Bronchial epithelial cell (primary cell): ENCODE measurements at regions not wholly inside any gene's neighbourhood (a gene's known extent, or its start where the extent isn't known, plus 50 kb on each side); places are given as distances from the start of the nearest gene placed in this dataset.

Source experiments
- DNase-seq: peaks from one replicate; pipeline ENCODE4 v3.0.0-alpha.2; 2010; ENCODE audit warnings: low read depth
- FAIRE-seq: peaks from 2 replicates; lab custom pipeline; 2011; peaks lifted over from hg19 to GRCh38; lab: Jason Lieb, UNC
- H3K27me3 ChIP-seq: 2 replicates; pipeline ENCODE4 v1.5.1; 2011; ENCODE audit warnings: low read length; ENCODE audit not compliant: control insufficient read depth, insufficient read depth
- H3K36me3 ChIP-seq: 2 replicates; pipeline ENCODE4 v1.5.1; 2011; ENCODE audit warnings: low read length; ENCODE audit not compliant: control insufficient read depth, insufficient read depth
- H3K4me3 ChIP-seq: 2 replicates; pipeline ENCODE4 v1.5.1; 2011; ENCODE audit warnings: mild to moderate bottlenecking, low read depth, low read length, control low read depth
- TF ChIP-seq, protein P1 (sequence below): IDR thresholded peaks from 2 replicates; pipeline ENCODE4 v1.5.1; 2011; ENCODE audit warnings: mild to moderate bottlenecking, moderate library complexity, low read length, control low read depth, inconsistent platforms; ENCODE audit not compliant: insufficient read depth, severe bottlenecking

DNA sequence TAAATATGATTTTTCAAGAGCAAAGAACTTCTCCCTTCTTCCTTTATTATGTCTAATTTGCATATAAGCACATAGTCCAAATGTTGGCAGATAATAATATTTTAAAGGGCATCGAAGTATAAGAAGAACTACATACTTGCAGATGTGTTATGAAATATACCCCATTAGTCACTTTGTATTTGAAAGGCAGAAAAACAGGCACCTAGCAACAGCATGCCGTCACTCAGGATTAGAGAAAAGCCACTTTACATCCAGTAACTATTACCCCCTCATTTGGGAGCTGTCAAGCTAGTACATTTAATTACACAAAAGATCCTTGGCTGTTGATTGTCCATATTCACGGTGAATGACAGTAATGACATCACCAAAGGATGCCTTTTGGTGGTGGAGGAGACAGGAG lies 99.3 kb upstream of the ARMC2 start:
- DNase-seq (peak; percentile 50), FAIRE-seq (no peak)
- TF ChIP-seq, protein P1, sequence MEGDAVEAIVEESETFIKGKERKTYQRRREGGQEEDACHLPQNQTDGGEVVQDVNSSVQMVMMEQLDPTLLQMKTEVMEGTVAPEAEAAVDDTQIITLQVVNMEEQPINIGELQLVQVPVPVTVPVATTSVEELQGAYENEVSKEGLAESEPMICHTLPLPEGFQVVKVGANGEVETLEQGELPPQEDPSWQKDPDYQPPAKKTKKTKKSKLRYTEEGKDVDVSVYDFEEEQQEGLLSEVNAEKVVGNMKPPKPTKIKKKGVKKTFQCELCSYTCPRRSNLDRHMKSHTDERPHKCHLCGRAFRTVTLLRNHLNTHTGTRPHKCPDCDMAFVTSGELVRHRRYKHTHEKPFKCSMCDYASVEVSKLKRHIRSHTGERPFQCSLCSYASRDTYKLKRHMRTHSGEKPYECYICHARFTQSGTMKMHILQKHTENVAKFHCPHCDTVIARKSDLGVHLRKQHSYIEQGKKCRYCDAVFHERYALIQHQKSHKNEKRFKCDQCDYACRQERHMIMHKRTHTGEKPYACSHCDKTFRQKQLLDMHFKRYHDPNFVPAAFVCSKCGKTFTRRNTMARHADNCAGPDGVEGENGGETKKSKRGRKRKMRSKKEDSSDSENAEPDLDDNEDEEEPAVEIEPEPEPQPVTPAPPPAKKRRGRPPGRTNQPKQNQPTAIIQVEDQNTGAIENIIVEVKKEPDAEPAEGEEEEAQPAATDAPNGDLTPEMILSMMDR, result no peak

DNA sequence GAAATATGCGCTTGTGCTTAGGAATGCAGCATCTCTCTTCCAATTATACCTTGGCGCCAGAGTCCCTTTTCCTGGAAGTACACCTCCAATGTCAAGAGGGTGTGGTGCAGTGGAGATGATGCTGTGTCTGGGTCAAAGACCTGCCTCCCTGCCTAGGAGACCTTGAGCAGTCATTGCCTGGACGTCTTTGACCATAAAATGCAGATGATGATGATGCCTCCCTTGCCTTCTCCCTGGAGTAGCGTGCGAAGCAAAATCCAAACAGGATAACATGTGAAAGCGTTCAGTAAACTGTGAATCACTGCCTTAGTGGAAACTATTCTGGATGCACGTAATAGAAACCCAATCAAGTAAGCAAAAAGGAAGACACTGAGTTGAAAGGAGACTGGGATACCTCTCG lies 97.4 kb upstream of the ARMC2 start:
- H3K4me3 ChIP-seq, result no peak overlapping the region
- TF ChIP-seq, protein P1, result no peak
- no peak for DNase-seq
- no peaks in the 10 kb centered on the region for H3K27me3 ChIP-seq
- H3K36me3 ChIP-seq, result no peaks in the 10 kb centered on the region
- no peak for FAIRE-seq

More for the DNA sequence above, 99.3 kb upstream of the ARMC2 start:
- no peaks in the 10 kb centered on the region for H3K27me3 ChIP-seq
- no peak overlapping the region for H3K4me3 ChIP-seq
- H3K36me3 ChIP-seq, result no peaks in the 10 kb centered on the region

DNA sequence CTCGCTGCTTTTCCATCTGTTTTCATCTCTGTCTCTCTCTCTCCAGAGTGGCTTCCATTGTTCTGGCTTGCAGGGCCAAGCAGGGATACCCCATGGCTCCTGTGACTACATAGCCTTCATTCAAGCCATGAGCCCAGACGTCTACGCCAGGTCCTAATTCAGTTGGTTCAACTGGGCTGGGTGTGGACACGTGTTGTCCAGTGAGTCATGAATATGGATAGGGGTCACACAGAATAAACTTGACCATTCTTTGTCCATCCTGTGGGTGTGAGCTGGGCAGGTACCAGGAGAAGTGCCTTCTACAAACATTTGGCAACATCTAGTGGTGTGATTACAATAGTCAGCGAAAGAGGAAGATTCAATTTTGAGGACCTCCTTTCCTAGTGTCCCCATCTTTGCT lies 96.9 kb upstream of the ARMC2 start:
- H3K36me3 ChIP-seq, result no peaks in the 10 kb centered on the region
- no peaks in the 10 kb centered on the region for H3K27me3 ChIP-seq
- FAIRE-seq (no peak), DNase-seq (no peak)
- TF ChIP-seq, protein P1, result no peak
- no peak overlapping the region for H3K4me3 ChIP-seq

DNA sequence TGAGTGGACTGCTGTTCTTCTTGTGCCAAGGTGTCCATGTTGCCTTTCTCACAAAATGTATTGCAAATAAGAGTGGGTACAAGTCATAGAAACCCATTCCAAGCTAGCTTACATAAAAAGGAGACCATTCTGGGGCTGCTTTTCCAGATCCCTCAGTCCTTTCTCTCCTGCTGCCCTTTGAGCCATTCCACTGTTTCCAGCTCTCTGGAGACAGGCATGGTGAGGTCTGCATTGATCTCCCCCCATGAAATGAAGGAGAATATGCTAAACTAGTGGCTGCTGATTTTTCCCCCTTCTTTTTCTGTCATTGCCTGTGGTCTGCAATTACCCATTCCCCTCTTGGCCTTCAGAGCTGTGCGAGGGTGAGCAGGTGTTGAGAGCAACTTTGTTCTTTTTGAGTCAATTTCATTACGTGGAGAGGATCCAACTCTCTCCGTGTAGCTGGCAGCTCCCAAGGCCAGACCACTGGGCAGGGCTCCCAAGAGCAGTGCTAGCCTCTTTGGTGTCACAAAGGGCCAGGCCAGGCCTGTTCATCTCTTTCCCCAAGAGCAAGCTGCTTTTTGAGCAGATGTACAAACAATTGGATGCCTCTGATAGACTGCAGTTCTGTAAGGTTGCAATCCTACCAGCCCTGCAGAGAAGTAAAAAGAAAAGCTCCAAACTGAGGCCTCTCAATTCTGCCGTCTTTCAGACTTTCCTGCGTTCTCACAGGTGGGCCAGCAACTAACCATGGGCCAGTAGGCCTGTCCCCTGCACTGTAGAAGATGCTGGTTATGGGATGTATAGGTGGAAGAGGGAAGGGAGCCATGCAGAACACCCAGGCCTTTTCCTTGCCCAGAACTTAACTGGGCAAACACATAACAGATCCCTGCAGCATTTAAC lies 96.1 kb upstream of the ARMC2 start:
- TF ChIP-seq, protein P1, result no peak
- no peak for FAIRE-seq
- DNase-seq, result no peak
- Histone ChIP-seq H3K36me3 (no peaks in the 10 kb centered on the region), H3K27me3 (no peaks in the 10 kb centered on the region), H3K4me3 (no peak overlapping the region)

DNA sequence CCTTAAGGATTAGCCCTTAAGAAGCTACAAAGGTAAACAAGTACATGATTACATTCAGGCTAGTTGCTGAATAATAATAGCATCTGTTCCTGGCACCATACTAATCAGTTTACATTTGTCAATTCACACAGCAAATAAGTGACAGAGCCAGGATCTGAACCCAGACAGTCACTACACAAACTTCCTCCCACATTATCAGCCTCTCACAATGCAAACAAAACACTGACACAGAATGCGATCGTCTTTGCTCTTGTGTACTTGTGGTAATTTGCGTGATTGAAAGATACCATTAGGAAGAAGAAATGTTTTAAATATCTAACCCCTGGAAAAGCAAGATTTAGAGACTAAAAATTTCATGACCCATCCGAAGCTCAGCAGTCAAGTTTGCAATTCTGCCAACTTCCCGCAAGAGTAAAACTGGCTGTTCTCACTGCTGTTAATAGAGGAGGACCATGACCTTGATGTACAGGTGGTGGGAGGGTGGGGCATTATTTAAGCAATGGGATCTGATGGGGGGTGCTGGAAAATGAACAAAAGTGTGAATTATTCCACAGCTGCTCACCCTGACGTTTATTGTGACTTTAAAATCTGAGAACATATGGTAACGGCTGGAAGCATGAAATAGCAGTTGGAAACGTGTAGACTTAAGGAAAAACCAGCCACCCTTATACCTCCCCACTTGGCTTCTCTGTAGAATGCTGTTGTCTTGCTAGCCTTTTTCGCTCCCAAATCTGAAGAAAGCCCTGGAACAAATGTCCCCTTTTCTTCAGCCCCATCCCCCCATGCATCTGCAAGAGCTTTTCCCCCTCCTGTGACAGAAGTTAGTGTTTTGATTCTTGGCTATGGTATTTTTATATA lies 95.3 kb upstream of the ARMC2 start:
- no peaks in the 10 kb centered on the region for H3K36me3 ChIP-seq
- no peak for FAIRE-seq
- TF ChIP-seq, protein P1, result no peak
- no peaks in the 10 kb centered on the region for H3K27me3 ChIP-seq
- peak; percentile 26 for DNase-seq
- H3K4me3 ChIP-seq, result no peak overlapping the region
